ENCODE measurements at regions not wholly inside any gene's neighbourhood (a gene's known extent, or its start where the extent isn't known, plus 50 kb on each side); places are given as distances from the start of the nearest gene placed in this dataset.

DNA sequence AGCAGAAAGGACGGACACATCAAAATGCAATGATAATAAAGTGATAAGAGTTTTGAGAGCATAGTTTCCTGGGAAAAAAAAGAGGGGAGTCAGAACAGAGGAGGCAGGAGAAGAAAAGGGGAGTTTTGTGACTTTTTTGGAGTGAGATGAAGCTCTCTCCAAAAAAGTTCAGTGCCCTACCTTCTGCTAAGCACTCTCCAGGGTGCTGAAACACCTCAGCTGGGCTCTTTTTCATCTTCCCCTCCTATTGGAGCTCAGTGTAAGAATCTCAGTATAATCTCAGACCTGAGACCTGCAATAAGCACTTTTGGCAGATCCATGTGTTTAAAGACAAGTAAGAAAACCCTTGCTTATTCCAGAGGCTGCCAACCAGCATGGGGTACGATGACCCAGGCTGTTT is 58.9 kb upstream of the SRRM4 start:
- no peak overlapping the region for H3K4me3 ChIP-seq (ENCODE audit: low read length)
- H3K27ac ChIP-seq (ENCODE audit: low read length), result no peak overlapping the region
- peak; percentile 18 for DNase-seq (ENCODE audit: low read depth, low spot score)
- no peaks in the 10 kb centered on the region for H3K4me1 ChIP-seq (ENCODE audit: control insufficient read depth, insufficient read depth, low read length)
- no CpG with 5 or more reads among the region's 2 CpGs for WGBS (ENCODE audit: insufficient coverage, insufficient read length)
- no peaks in the 10 kb centered on the region for H3K36me3 ChIP-seq (ENCODE audit: control insufficient read depth, insufficient read depth, low read length)
- 0 out of 2 replicates have a peak, but pooled peaks cover 2% of the 10 kb centered on the region for H3K27me3 ChIP-seq (ENCODE audit: control insufficient read depth, insufficient read depth, low read length)
- no peaks in the 10 kb centered on the region for H3K9me3 ChIP-seq (ENCODE audit: control insufficient read depth, insufficient read depth, low read length)

DNA sequence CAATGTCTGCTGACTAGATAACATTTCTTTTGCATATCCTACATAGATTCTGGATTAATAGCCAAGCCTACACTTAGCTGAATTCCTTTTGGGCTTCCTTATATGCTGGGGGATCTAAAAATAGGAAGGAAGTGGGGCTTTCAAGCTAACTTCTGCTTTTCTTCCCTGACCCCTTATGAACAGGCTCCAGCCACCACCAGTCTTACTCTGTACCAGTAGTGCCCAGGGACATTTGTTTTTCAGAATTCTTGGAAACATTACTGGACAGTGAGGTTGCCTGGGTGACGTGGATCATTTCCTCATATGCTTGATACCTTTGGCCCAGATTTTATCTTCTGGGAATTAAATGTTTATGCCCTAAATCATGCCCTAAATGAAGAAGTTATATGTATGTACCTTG is 55.9 kb upstream of the SRRM4 start:
- Histone ChIP-seq H3K4me3 (ENCODE audit: low read length) (no peak overlapping the region), H3K4me1 (ENCODE audit: control insufficient read depth, insufficient read depth, low read length) (no peaks in the 10 kb centered on the region), H3K27me3 (ENCODE audit: control insufficient read depth, insufficient read depth, low read length) (0 out of 2 replicates have a peak, but pooled peaks cover 2% of the 10 kb centered on the region), H3K9me3 (ENCODE audit: control insufficient read depth, insufficient read depth, low read length) (no peaks in the 10 kb centered on the region), H3K27ac (ENCODE audit: low read length) (no peak overlapping the region), H3K36me3 (ENCODE audit: control insufficient read depth, insufficient read depth, low read length) (no peaks in the 10 kb centered on the region)
- DNase-seq (ENCODE audit: low read depth, low spot score), result no peak
- no CpG with 5 or more reads among the region's 1 CpG for whole genome bisulfite sequencing (ENCODE audit: insufficient coverage, insufficient read length)

DNA sequence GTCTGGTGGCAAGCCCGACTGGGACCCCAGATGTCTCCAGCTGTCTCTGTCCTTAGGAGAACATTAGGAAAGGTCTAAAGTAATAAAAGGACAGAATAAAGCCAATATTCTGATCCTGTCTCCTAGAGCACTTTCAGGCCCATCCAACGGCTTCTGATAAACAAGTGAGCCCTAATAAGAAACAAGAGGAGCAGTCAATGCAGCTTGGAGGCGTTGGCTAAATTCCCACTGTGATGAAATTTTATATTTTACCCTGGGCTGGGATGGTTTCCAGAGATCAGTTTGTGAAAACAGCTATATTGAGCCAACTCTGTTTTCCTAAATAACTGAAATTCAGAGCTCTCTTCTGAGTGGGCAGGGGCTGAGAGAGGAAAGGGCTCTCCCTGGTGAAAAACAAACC is 55.5 kb upstream of the SRRM4 start:
- H3K27me3 ChIP-seq (ENCODE audit: control insufficient read depth, insufficient read depth, low read length), result 0 out of 2 replicates have a peak, but pooled peaks cover 2% of the 10 kb centered on the region
- DNase-seq (ENCODE audit: low read depth, low spot score), result no peak
- no peaks in the 10 kb centered on the region for H3K9me3 ChIP-seq (ENCODE audit: control insufficient read depth, insufficient read depth, low read length)
- whole genome bisulfite sequencing (ENCODE audit: insufficient coverage, insufficient read length), result no CpG with 5 or more reads among the region's 3 CpGs
- H3K4me1 ChIP-seq (ENCODE audit: control insufficient read depth, insufficient read depth, low read length), result no peaks in the 10 kb centered on the region
- H3K27ac ChIP-seq (ENCODE audit: low read length), result no peak overlapping the region
- H3K36me3 ChIP-seq (ENCODE audit: control insufficient read depth, insufficient read depth, low read length), result no peaks in the 10 kb centered on the region
- no peak overlapping the region for H3K4me3 ChIP-seq (ENCODE audit: low read length)
